HEK293 (cell line): ENCODE measurements at regions not wholly inside any gene's neighbourhood (a gene's known extent, or its start where the extent isn't known, plus 50 kb on each side); places are given as distances from the start of the nearest gene placed in this dataset.

ENCODE experiments used
- CTCF ChIP-seq: fragments of 450-650 bp; formaldehyde crosslinking; IDR thresholded peaks from 2 replicates; pipeline ENCODE4 v1.5.1; 2016; ENCODE audit warnings: missing biosample characterization, missing genetic modification characterization
- KLF16 ChIP-seq: fragments of 450-650 bp; formaldehyde crosslinking; IDR thresholded peaks from 2 replicates; pipeline ENCODE4 v1.5.1; 2017; ENCODE audit warnings: missing biosample characterization, missing genetic modification characterization
- TSHZ1 ChIP-seq: fragments of 450-650 bp; formaldehyde crosslinking; IDR thresholded peaks from 2 replicates; pipeline ENCODE4 v1.5.1; 2016; ENCODE audit warnings: missing biosample characterization, missing genetic modification characterization, borderline replicate concordance
- YY1 ChIP-seq: fragments of 450-650 bp; formaldehyde crosslinking; IDR thresholded peaks from 2 replicates; pipeline ENCODE4 v1.5.1; 2018; ENCODE audit warnings: missing biosample characterization, missing genetic modification characterization
- ZNF169 ChIP-seq: fragments of 450-650 bp; formaldehyde crosslinking; IDR thresholded peaks from 2 replicates; pipeline ENCODE4 v1.5.1; 2016; ENCODE audit warnings: missing biosample characterization, missing genetic modification characterization
- ZNF423 ChIP-seq: fragments of 450-650 bp; formaldehyde crosslinking; IDR thresholded peaks from 2 replicates; pipeline ENCODE4 v1.5.1; 2016; ENCODE audit warnings: missing biosample characterization, missing genetic modification characterization
- ZNF449 ChIP-seq: fragments of 450-650 bp; formaldehyde crosslinking; IDR thresholded peaks from 2 replicates; pipeline ENCODE4 v1.5.1; 2017; ENCODE audit warnings: missing biosample characterization, mild to moderate bottlenecking, missing genetic modification characterization, moderate library complexity
- ZNF561 ChIP-seq: fragments of 450-650 bp; IDR thresholded peaks from 2 replicates; pipeline ENCODE4 v1.5.1; 2018; ENCODE audit warnings: missing biosample characterization, missing genetic modification characterization, borderline replicate concordance
- ZNF777 ChIP-seq: fragments of 450-650 bp; formaldehyde crosslinking; IDR thresholded peaks from 2 replicates; pipeline ENCODE4 v1.5.1; 2017; ENCODE audit warnings: missing biosample characterization, missing genetic modification characterization, borderline replicate concordance
- ZSCAN18 ChIP-seq: fragments of 450-650 bp; formaldehyde crosslinking; IDR thresholded peaks from 2 replicates; pipeline ENCODE4 v1.5.1; 2016; ENCODE audit warnings: missing biosample characterization, missing genetic modification characterization
- TF ChIP-seq, protein P1 (sequence below): fragments of 450-650 bp; IDR thresholded peaks from 2 replicates; pipeline ENCODE4 v1.5.1; 2018; ENCODE audit warnings: missing biosample characterization, mild to moderate bottlenecking, missing genetic modification characterization
- TF ChIP-seq, protein P2 (sequence below): fragments of 450-650 bp; formaldehyde crosslinking; IDR thresholded peaks from 2 replicates; pipeline ENCODE4 v1.5.1; 2016; ENCODE audit warnings: missing biosample characterization, missing genetic modification characterization
- TF ChIP-seq, protein P3 (sequence below): fragments of 450-650 bp; formaldehyde crosslinking; IDR thresholded peaks from 2 replicates; pipeline ENCODE4 v1.5.1; 2016; ENCODE audit warnings: missing biosample characterization, missing genetic modification characterization
- TF ChIP-seq, protein P4 (sequence below): IDR thresholded peaks from 2 replicates; pipeline ENCODE4 v1.6.1; 2011; ENCODE audit warnings: mild to moderate bottlenecking, low read depth, low read length, borderline replicate concordance

DNA sequence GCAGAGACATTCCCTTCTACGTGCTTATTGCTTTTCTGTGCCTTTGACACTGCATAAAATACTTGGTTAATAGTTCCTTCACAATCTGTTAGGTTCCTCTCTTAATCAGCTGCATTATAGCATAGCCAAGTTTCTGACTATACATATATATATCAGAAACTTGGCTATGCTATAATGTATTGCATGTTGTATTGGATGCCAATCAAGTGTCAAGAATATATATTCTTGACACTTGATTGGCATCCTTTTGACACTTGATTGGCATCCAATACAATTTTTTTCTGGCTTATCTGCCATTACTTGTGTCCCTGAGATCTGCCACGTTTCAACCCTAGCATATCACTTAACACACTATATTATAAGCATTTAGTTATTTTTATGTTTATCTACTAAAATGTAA is 949.7 kb upstream of the TENM4 start:
- TF ChIP-seq ZNF777 = no peak
- TF ChIP-seq KLF16 (tag by site-specific recombination) = no peak
- TF ChIP-seq CTCF = no peak
- TF ChIP-seq, protein P1, sequence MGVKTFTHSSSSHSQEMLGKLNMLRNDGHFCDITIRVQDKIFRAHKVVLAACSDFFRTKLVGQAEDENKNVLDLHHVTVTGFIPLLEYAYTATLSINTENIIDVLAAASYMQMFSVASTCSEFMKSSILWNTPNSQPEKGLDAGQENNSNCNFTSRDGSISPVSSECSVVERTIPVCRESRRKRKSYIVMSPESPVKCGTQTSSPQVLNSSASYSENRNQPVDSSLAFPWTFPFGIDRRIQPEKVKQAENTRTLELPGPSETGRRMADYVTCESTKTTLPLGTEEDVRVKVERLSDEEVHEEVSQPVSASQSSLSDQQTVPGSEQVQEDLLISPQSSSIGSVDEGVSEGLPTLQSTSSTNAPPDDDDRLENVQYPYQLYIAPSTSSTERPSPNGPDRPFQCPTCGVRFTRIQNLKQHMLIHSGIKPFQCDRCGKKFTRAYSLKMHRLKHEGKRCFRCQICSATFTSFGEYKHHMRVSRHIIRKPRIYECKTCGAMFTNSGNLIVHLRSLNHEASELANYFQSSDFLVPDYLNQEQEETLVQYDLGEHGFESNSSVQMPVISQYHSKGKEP = no peak
- no peak for TF ChIP-seq YY1 (tag by site-specific recombination)
- no peak for TF ChIP-seq ZNF169
- no peak for TF ChIP-seq ZNF449 (tag by site-specific recombination)
- no peak for TF ChIP-seq TSHZ1 (tag by site-specific recombination)
- TF ChIP-seq, protein P2, sequence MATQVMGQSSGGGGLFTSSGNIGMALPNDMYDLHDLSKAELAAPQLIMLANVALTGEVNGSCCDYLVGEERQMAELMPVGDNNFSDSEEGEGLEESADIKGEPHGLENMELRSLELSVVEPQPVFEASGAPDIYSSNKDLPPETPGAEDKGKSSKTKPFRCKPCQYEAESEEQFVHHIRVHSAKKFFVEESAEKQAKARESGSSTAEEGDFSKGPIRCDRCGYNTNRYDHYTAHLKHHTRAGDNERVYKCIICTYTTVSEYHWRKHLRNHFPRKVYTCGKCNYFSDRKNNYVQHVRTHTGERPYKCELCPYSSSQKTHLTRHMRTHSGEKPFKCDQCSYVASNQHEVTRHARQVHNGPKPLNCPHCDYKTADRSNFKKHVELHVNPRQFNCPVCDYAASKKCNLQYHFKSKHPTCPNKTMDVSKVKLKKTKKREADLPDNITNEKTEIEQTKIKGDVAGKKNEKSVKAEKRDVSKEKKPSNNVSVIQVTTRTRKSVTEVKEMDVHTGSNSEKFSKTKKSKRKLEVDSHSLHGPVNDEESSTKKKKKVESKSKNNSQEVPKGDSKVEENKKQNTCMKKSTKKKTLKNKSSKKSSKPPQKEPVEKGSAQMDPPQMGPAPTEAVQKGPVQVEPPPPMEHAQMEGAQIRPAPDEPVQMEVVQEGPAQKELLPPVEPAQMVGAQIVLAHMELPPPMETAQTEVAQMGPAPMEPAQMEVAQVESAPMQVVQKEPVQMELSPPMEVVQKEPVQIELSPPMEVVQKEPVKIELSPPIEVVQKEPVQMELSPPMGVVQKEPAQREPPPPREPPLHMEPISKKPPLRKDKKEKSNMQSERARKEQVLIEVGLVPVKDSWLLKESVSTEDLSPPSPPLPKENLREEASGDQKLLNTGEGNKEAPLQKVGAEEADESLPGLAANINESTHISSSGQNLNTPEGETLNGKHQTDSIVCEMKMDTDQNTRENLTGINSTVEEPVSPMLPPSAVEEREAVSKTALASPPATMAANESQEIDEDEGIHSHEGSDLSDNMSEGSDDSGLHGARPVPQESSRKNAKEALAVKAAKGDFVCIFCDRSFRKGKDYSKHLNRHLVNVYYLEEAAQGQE (tag by site-specific recombination) = no peak
- TF ChIP-seq ZSCAN18 (tag by site-specific recombination) = no peak
- TF ChIP-seq, protein P3, sequence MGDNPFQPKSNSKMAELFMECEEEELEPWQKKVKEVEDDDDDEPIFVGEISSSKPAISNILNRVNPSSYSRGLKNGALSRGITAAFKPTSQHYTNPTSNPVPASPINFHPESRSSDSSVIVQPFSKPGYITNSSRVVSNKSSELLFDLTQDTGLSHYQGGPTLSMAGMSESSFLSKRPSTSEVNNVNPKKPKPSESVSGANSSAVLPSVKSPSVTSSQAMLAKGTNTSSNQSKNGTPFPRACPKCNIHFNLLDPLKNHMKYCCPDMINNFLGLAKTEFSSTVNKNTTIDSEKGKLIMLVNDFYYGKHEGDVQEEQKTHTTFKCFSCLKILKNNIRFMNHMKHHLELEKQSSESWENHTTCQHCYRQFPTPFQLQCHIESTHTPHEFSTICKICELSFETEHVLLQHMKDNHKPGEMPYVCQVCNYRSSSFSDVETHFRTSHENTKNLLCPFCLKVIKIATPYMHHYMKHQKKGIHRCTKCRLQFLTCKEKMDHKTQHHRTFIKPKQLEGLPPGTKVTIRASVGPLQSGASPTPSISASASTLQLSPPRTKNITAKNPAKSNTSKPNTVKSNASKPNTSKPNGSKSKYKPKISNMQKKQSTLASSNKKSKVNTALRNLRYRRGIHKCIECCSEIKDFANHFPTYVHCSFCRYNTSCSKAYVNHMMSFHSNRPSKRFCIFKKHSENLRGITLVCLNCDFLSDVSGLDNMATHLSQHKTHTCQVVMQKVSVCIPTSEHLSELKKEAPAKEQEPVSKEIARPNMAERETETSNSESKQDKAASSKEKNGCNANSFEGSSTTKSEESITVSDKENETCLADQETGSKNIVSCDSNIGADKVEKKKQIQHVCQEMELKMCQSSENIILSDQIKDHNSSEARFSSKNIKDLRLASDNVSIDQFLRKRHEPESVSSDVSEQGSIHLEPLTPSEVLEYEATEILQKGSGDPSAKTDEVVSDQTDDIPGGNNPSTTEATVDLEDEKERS = no peak
- no peak for TF ChIP-seq ZNF561 (tag by site-specific recombination)
- TF ChIP-seq, protein P4, sequence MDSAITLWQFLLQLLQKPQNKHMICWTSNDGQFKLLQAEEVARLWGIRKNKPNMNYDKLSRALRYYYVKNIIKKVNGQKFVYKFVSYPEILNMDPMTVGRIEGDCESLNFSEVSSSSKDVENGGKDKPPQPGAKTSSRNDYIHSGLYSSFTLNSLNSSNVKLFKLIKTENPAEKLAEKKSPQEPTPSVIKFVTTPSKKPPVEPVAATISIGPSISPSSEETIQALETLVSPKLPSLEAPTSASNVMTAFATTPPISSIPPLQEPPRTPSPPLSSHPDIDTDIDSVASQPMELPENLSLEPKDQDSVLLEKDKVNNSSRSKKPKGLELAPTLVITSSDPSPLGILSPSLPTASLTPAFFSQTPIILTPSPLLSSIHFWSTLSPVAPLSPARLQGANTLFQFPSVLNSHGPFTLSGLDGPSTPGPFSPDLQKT = no peak
- no peak for TF ChIP-seq ZNF423 (tag by site-specific recombination)
